ENCODE measurements at regions not wholly inside any gene's neighbourhood (a gene's known extent, or its start where the extent isn't known, plus 50 kb on each side); places are given as distances from the start of the nearest gene placed in this dataset.

GRCh38 chr7:15764010-15764409 is 77.5 kb upstream of the MEOX2 start:
- no peak overlapping the region for H3K4me3 ChIP-seq (ENCODE audit: low read depth, low read length)
- DNase-seq (ENCODE audit: low read depth): no peak
- TF ChIP-seq, protein P1, sequence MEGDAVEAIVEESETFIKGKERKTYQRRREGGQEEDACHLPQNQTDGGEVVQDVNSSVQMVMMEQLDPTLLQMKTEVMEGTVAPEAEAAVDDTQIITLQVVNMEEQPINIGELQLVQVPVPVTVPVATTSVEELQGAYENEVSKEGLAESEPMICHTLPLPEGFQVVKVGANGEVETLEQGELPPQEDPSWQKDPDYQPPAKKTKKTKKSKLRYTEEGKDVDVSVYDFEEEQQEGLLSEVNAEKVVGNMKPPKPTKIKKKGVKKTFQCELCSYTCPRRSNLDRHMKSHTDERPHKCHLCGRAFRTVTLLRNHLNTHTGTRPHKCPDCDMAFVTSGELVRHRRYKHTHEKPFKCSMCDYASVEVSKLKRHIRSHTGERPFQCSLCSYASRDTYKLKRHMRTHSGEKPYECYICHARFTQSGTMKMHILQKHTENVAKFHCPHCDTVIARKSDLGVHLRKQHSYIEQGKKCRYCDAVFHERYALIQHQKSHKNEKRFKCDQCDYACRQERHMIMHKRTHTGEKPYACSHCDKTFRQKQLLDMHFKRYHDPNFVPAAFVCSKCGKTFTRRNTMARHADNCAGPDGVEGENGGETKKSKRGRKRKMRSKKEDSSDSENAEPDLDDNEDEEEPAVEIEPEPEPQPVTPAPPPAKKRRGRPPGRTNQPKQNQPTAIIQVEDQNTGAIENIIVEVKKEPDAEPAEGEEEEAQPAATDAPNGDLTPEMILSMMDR (IDR thresholded peaks at IDR 0.05; ENCODE audit: control insufficient read depth, extremely low read depth, insufficient read depth): no peak

GRCh38 chr7:15757041-15758000 is 70.8 kb upstream of the MEOX2 start:
- TF ChIP-seq, protein P1 (IDR thresholded peaks at IDR 0.05; ENCODE audit: control insufficient read depth, extremely low read depth, insufficient read depth): no peak
- no peak for DNase-seq (ENCODE audit: low read depth)
- H3K4me3 ChIP-seq (ENCODE audit: low read depth, low read length): no peak overlapping the region

GRCh38 chr7:15755061-15755460 is 68.6 kb upstream of the MEOX2 start:
- no peak for DNase-seq (ENCODE audit: low read depth)
- TF ChIP-seq, protein P1 (IDR thresholded peaks at IDR 0.05; ENCODE audit: control insufficient read depth, extremely low read depth, insufficient read depth): no peak

DNA sequence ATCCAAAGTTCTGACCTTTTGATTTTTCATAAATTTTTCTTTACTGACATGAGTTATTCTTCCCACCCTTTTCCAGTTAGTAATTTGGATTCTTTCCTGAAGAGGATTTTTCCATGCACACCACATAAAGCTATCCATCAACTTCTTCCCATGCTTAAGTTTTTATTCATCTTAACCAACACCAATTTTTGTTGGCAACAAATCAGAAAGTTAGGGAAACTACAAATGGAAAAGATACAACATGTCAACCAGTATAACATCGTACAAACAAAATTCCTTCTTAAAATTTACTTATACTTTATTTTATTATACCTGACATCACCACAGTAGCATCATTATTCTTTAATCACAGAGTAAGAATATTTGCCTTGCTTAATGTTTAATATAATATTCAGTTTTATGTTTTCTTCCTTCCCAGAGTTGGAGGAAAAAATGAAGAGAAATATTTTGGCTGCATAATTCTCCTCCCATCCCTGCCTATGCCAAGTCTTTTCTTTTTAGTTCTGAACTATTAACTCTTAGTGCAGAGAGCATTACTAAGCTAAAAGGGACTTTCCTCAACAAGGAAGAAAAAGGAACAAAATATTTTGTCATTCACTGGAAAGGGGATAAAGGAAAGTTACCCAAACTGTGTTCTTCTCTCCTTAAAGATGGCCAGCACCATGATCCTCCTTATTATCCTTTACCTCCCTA is 67.5 kb upstream of the MEOX2 start:
- no peak for DNase-seq (ENCODE audit: low read depth)
- H3K4me3 ChIP-seq (ENCODE audit: low read depth, low read length): no peak overlapping the region
- TF ChIP-seq, protein P1 (IDR thresholded peaks at IDR 0.05; ENCODE audit: control insufficient read depth, extremely low read depth, insufficient read depth): no peak

More at GRCh38 chr7:15755061-15755460, 68.6 kb upstream of the MEOX2 start:
- no peak overlapping the region for H3K4me3 ChIP-seq (ENCODE audit: low read depth, low read length)

DNA sequence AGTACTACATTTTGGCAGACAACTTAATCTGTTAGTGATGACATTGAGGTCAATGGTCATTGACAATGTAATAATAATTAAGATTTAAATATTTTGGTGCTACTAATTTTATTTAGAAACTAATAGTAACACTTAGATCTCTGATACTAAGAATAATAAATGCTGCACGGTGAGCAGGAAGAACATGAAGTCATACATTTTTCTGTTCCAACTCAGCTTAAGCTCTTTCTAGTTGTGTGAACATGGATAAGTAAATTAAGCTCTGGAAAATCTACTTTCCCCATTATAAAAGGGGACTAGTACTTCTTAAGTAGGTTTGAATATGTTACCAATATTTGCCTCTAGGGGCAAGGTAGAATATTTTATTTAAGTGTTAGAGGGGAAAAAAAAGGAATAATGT is 65.9 kb upstream of the MEOX2 start:
- TF ChIP-seq, protein P1 (IDR thresholded peaks at IDR 0.05; ENCODE audit: control insufficient read depth, extremely low read depth, insufficient read depth): no peak
- no peak overlapping the region for H3K4me3 ChIP-seq (ENCODE audit: low read depth, low read length)
- DNase-seq (ENCODE audit: low read depth): no peak

GRCh38 chr7:15751191-15751701 is 64.8 kb upstream of the MEOX2 start:
- H3K4me3 ChIP-seq (ENCODE audit: low read depth, low read length): no peak overlapping the region
- DNase-seq (ENCODE audit: low read depth): no peak
- TF ChIP-seq, protein P1 (IDR thresholded peaks at IDR 0.05; ENCODE audit: control insufficient read depth, extremely low read depth, insufficient read depth): no peak

All from LNCaP clone FGC (cell line).